GM12891 (cell line): ENCODE measurements at regions not wholly inside any gene's neighbourhood (a gene's known extent, or its start where the extent isn't known, plus 50 kb on each side); places are given as distances from the start of the nearest gene placed in this dataset.

Experiments
- POLR2A ChIP-seq: IDR thresholded peaks from 2 replicates; pipeline ENCODE4 v1.6.1; 2011; ENCODE audit warnings: low read depth, low read length, control low read depth
- POLR2AphosphoS5 ChIP-seq: IDR thresholded peaks from 2 replicates; pipeline ENCODE4 v1.6.1; 2011; ENCODE audit warnings: low read depth, low read length, control low read depth
- POU2F2 ChIP-seq: IDR thresholded peaks from 2 replicates; pipeline ENCODE4 v1.6.1; 2011; ENCODE audit warnings: low read depth, mild to moderate bottlenecking, control low read depth, low read length, moderate library complexity
- TAF1 ChIP-seq: IDR thresholded peaks from 2 replicates; pipeline ENCODE4 v1.6.1; 2011; ENCODE audit warnings: low read depth, low read length, control low read depth

GRCh38 chr13:40129467-40129866, 474.0 kb downstream of the COG6 start:
- TF ChIP-seq POLR2A (no peak), TAF1 (no peak), POLR2AphosphoS5 (no peak), POU2F2 (no peak)
